Fibroblast of villous mesenchyme (primary cell): ENCODE measurements at regions not wholly inside any gene's neighbourhood (a gene's known extent, or its start where the extent isn't known, plus 50 kb on each side); places are given as distances from the start of the nearest gene placed in this dataset.

ENCODE experiments used
- DNase-seq: peaks from one replicate; pipeline ENCODE4 v3.0.0-alpha.2; 2010; ENCODE audit warnings: low read depth
- H3K4me3 ChIP-seq: 2 replicates; pipeline ENCODE4 v1.5.1; 2011; ENCODE audit warnings: low read depth, mild to moderate bottlenecking, low read length
- CTCF ChIP-seq: IDR thresholded peaks from 2 replicates; pipeline ENCODE4 v1.5.1; 2012; ENCODE audit warnings: low read depth, mild to moderate bottlenecking, low read length; ENCODE audit not compliant: insufficient read depth

DNA sequence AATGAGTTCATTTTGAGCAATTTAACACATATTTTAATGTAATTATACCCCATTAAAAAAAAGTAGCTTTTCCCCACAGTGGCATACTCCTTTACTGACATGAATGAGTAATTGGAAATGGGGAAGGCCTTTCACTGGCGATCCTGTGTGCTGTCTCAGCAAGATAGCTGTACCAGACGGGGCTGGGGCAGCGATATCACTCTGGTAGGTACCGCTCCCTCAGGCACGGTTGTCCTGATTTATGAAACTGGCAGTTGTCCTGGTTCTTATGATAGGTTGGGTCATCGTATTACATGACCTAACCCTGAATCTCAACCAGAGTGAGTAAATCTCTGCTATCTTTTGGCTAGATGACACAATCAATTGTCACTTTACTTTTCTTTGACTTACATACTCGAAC, 355.0 kb upstream of the MAP3K7 start:
- TF ChIP-seq CTCF, result no peak
- no peak for DNase-seq

GRCh38 chr6:90940812-90941481, 354.1 kb upstream of the MAP3K7 start:
- peak overlapping the region; percentile 10 for H3K4me3 ChIP-seq
- peak; percentile 60 for TF ChIP-seq CTCF
- peak; percentile 71 for DNase-seq

More for the DNA sequence above, 355.0 kb upstream of the MAP3K7 start:
- H3K4me3 ChIP-seq, result no peak overlapping the region

GRCh38 chr6:90939906-90940305, 353.0 kb upstream of the MAP3K7 start:
- DNase-seq, result no peak
- no peak for TF ChIP-seq CTCF
- no peak overlapping the region for H3K4me3 ChIP-seq

- no peak overlapping the region for H3K4me3 ChIP-seq
- DNase-seq, result peak; percentile 13
- no peak for TF ChIP-seq CTCF
Measured at GRCh38 chr6:90938122-90938521, 351.2 kb upstream of the MAP3K7 start.

- no peak for TF ChIP-seq CTCF
- DNase-seq, result no peak
- no peak overlapping the region for H3K4me3 ChIP-seq
Measured at GRCh38 chr6:90936286-90936685, 349.4 kb upstream of the MAP3K7 start.

DNA sequence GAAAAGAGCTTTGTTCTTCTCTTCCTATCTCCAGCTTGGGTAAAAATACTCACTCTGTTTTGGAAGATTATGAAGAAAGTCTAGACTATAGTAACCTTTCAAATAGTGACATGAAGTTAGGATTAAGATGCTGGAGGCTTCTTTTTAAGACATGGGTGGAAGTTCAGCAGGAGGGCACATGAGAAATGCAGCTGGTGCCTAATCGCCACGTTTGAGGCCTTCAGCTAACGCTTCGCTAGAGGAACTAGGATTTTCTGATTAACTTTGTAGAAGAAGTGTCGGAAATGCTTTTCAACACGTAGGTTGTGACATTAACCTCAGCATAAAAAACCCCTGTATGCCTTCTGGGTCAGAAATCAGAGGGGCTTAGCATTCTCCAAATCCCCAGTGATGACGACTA, 348.1 kb upstream of the MAP3K7 start:
- no peak for TF ChIP-seq CTCF
- no peak for DNase-seq
- no peak overlapping the region for H3K4me3 ChIP-seq

DNA sequence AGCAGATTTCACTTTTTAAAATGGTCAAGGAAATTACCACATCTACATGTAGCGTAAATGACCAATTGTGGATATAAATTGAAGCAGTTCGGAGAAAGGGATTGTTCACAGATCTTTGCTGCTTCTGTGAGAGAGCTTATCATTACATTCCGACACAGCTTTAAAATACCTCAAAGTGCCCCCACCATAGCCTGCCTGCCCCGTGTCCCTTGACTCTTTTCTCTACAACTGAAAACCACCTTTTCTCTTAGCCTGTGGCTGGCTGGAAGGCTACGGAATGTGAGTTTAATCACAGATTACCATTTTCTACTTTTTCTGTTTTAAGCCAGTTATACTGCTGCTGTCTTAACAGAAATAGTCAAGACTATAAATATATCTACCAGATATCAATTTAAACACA, 347.2 kb upstream of the MAP3K7 start:
- DNase-seq, result no peak
- no peak overlapping the region for H3K4me3 ChIP-seq
- no peak for TF ChIP-seq CTCF
